Epithelial cell of esophagus (primary cell): ENCODE measurements at regions not wholly inside any gene's neighbourhood (a gene's known extent, or its start where the extent isn't known, plus 50 kb on each side); places are given as distances from the start of the nearest gene placed in this dataset.

Source experiments
- DNase-seq: peaks from one replicate; pipeline ENCODE4 v3.0.0; 2010; ENCODE audit warnings: low read depth
- H3K4me3 ChIP-seq: 2 replicates; pipeline ENCODE4 v1.5.1; 2011; ENCODE audit warnings: mild to moderate bottlenecking, low read length, control low read depth
- CTCF ChIP-seq: IDR thresholded peaks from 2 replicates; pipeline ENCODE4 v1.5.1; 2011; ENCODE audit warnings: low read depth, mild to moderate bottlenecking, low read length, control low read depth, inconsistent platforms; ENCODE audit not compliant: insufficient read depth; ENCODE audit errors: missing control alignments

GRCh38 chr18:51807336-51807735, 532.7 kb upstream of the DCC start:
- DNase-seq = no peak
- TF ChIP-seq CTCF = no peak
- H3K4me3 ChIP-seq = no peak overlapping the region

- no peak for DNase-seq
- H3K4me3 ChIP-seq = no peak overlapping the region
- no peak for TF ChIP-seq CTCF
Observed at GRCh38 chr18:51811883-51812282, 528.1 kb upstream of the DCC start.

GRCh38 chr18:51813740-51814139, 526.3 kb upstream of the DCC start:
- no peak for DNase-seq
- no peak overlapping the region for H3K4me3 ChIP-seq
- TF ChIP-seq CTCF = no peak

GRCh38 chr18:51821610-51822009, 518.4 kb upstream of the DCC start:
- DNase-seq = no peak
- H3K4me3 ChIP-seq = no peak overlapping the region
- no peak for TF ChIP-seq CTCF

GRCh38 chr18:51824746-51825145, 515.3 kb upstream of the DCC start:
- H3K4me3 ChIP-seq = no peak overlapping the region
- no peak for DNase-seq
- no peak for TF ChIP-seq CTCF

GRCh38 chr18:51833850-51834249, 506.1 kb upstream of the DCC start:
- TF ChIP-seq CTCF = no peak
- no peak for DNase-seq
- H3K4me3 ChIP-seq = no peak overlapping the region

GRCh38 chr18:51848702-51849101, 491.3 kb upstream of the DCC start:
- no peak for DNase-seq
- no peak overlapping the region for H3K4me3 ChIP-seq
- TF ChIP-seq CTCF = no peak
